Dedifferentiated amniotic fluid mesenchymal stem cell (primary cell): ENCODE measurements at regions not wholly inside any gene's neighbourhood (a gene's known extent, or its start where the extent isn't known, plus 50 kb on each side); places are given as distances from the start of the nearest gene placed in this dataset.
"Not testable (repeated sequence)": the region's sequence is repeated elsewhere in the genome, so short reads cannot be mapped to it uniquely, and the experiment has no call there.

Experiments
- DNase-seq: peaks from one replicate; pipeline ENCODE4 v3.0.0-alpha.2; 2016; ENCODE audit errors: extremely low spot score

DNA sequence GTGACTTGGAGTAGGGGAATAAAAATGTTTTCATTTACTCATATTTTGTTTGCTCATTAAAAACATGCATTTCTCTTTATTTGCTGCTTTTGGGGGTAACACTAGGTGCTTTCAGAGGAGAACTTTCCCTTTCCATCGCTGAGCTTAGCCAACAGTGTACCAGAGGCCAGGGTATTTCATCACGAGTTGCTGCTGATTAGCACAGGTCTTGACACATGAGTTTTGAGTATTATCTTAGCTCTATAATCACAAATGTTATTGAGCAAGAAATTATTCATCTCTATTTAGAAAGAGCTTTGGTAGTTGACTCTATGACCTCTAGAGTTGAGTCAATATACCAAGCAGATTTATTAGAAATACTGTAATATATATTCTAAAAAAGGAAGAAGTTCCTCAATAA, 375.9 kb downstream of the NXPH1 start:
- no peak for DNase-seq

DNA sequence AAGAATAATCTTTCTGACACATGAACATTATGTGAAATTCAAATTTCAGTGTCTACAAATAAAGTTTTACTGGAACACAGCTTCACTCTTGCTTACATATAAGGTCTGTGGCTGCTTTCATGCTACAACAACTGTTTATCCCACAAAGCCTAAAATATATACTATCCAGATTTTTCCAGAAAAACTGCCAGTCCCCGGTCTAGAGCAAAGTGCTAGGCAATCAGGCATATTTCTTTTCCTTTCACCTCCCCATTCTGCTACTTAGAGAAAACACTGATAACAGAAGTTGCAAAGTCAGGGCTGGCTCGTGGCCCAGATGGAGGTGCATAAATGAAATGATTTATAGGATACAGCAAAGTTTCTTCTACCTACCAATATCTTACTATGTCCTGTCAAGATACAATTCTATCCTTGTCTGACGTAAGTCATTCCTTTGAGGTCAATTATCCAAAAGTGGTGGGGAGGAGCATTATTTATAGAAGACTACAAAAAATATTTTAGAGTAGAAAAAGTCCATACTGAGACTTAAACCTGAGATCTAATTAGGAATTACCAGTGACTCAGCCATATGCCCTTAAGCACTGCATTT, 384.1 kb downstream of the NXPH1 start:
- no peak for DNase-seq

DNA sequence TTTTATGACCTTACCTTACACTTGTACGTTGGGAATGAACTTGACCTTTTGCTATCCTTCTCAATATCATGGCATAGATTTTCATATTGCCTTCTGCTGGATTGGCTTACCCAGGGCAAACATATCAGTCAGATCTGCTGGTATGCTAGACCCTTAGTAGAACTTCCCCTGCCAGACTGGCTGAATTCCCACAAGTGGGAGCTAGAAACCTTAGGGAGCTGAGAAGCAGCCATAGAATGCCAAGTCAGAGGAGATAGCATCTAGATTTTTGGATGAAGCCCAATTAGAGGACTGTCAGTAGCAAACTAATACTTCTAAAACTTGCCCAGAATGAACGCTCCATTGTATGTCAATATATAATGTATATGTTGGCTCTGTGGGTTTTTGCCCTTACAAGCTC, 385.0 kb downstream of the NXPH1 start:
- DNase-seq = no peak

DNA sequence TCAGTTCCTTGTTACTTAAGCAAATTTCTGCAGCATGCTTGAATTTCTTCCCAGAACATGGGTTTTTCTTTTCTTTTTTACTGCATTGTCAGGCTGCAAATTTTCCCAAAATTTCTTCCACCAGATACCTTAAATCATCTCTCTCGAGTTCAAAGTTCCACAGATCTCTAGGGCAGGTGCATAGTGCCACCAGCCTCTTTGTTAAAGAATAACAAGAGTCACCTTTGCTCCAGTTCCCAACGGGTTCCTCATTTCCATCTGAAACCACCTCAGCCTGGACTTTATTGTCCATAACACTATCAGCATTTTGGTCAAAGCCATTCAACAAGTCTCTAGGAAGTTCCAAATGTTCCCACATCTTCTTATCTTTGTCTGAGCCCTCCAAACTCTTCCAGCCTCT, 389.2 kb downstream of the NXPH1 start:
- no peak for DNase-seq

DNA sequence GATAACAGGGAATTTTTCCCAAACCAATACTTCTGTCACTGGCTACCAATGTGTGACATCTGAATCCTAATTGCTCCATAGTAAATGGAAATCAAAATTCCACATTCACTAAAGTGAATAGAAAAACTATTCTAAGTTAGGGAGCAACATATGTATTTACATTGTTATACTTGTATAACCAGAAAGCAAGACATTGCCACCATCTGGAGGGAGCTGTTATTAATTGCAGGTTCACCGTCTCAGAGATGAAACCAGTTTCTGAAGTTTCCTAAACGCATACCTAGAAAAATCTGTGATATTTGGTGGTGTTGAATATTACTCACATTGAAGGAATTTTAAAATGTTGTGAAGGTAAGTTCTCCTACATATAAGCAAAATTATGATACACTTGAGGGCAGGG, 390.1 kb downstream of the NXPH1 start:
- no peak for DNase-seq

DNA sequence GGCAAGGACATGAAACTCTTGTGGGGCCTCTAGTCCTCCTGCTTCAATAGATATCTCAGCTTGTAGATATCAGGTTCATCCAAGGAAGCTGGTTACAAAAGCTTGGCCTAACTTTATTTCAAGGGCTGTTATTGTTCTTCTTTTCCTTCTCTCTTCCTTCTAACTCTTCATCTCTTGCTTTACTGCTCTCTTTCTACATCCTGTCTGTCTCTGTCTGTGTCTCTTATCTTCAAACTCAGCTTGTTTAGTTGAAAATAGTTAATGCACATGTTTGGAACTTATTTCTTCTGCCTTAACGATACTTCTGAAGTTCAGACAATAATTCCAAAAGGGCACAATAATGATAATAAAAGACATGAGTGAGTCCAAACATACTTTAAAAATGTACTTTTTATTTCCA, 393.9 kb downstream of the NXPH1 start:
- no peak for DNase-seq

DNA sequence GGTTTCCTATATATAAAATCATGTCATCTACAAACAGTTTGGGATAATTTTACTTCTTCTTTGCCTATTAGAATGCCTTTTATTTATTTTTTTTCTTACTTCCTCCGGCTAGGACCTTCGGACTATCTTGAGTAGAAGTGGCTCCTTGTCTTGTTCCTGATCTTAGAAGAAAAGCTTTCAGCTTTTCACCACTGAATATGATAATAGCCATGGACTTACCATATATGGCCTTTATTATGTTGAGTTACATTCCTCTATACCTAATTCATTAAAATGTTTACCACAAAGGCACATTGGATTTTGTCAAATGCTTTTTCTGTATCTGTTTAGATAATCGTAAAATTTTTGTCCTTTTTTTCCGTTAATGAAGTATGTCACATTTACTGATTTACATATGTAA, 395.7 kb downstream of the NXPH1 start:
- no peak for DNase-seq

DNA sequence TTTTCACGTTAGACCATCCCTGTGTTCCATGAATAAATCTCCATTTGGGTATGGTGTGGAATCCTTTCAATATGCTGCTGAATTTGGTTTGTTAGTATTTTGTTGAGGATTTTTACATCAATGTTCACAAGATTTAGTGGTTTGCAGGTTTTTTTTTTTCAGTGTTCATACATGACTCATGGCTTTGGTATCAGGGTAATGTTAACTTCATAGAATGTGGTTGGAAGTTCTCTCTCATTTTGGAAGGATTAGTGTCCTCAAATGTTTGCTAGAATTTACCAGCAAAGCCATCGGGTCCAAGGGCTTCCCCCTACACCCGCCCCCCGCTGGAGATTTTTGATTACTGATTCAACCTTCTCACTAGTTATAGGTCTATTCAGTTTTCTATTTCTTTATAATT, 398.0 kb downstream of the NXPH1 start:
- DNase-seq = no peak

DNA sequence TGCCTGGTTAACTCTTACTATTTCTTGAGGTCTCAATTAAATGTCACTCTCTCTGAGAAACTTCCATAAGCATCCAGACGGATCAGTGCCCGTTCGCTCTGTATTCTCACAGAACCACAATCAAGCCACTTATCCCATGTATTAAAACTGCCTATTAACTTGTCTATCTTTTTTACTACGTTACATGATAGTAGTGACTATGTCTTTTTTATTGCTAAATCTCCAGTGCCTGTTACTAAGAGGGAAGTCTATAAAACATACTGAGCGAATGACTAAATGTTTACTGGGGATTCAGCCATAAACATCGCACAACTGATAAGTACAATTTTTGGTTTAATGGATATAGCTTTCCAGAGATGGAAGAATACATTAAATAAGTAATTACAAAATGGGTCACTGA, 399.9 kb downstream of the NXPH1 start:
- DNase-seq = no peak

DNA sequence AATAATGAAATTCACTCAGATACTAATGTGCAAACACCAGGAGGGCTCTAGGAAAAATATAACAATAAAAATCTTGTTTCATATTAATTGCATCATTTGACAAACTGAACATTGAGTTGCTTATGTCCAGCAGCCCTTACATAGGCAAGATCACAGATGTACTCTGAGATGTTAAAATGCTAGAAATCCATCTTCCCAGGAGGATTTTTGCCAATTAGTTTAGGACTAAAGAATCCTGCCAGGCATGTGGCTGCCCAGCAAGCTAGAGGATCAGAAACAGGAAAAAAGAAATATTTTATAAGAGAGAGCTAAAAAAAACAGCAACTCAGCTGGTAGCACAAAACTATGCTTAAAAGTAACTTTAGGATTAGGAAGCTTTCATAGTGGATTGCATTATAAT, 407.8 kb downstream of the NXPH1 start:
- DNase-seq = no peak

DNA sequence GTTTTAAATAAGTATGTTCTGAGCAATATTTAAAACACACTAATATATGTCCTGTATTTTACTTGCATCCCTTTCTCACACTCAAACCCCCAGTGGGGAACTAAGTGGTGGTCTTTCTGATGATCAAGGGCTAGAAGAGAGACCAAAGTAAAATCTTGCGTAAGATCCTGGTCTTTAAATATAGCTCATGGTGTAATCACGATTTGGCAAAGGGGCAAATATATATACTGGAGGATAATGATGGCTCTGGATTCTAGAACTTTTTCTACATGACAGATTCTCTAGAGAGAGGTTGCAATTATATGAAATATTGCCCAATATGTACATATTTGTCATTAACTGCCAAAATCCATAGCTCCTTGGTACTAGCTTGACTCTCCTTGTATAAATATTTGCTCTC, 438.3 kb downstream of the NXPH1 start:
- no peak for DNase-seq

DNA sequence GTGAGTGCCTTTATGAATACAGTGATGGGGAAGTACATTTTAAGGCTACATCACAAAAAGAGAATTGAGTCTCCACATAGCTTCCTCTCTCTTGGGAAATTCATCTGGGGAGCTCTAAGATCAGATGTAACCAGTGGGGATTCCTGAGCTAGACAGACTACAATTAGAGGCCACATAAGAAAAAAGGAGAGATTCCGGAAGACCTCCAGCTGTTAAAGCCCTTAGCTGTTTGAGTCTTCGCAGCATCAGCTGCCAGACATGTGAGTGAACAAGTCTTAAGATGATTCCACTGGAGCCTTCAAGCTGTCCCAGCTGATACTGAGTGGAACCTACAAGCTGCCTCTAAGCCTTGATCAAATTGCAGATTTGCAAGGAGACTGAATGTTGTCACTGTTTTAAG, 448.5 kb downstream of the NXPH1 start:
- no peak for DNase-seq

DNA sequence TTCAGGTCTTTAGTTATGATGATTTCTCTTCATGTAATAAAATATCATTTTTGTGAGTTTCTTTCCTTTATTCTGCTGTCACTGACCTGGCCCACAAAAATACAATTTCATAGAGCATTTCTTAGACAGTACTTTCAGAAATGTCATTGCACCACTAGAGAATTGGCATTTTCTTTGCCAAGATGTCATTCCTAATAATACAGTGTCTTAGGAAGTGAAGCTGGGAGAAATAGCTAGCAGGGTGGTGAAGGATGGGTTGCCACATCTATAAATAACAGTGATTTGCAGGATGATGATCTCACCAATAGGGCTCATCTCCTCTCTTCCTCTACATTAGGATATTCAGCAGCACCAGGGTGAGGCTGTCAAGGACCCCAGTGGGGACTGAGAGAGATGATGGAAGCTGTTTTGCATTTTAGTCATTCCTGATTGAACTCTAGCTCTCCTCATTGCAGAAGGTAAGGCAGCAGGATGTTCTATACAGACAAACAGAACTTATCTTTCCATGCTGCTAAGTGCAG, 452.1 kb downstream of the NXPH1 start:
- no peak for DNase-seq

DNA sequence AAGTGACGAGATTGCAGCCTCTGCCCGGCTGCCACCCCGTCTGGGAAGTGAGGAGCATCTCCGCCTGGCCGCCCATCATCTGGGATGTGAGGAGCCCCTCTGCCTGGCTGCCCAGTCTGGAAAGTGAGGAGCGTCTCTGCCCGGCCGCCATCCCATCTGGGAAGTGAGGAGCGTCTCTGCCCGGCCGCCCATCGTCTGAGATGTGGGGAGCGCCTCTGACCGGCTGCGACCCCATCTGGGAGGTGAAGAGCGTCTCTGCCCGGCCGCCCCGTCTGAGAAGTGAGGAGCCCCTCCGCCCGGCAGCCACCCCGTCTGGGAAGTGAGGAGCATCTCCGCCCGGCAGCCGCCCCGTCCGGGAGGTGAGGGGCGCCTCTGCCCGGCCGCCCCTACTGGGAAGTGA, 456.9 kb downstream of the NXPH1 start:
- DNase-seq = not testable (repeated sequence)

DNA sequence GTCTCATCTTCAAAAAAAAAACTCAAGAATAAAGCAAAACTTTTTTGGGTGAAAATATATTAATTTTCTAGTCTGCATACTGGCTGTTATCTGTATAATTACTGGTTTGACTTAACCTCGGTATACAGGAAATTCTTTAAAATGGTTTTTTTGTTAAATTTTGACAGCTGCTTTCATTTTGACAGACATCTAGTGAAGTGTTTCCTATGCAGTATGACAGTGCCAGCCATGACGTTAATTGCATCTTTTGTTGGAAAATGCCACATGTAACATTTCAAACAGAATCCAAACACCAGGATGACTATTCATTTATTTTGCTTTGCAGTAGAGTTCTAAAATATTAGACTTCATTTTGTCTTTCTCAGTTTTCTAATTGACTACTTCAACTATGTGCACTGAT, 460.4 kb downstream of the NXPH1 start:
- no peak for DNase-seq

DNA sequence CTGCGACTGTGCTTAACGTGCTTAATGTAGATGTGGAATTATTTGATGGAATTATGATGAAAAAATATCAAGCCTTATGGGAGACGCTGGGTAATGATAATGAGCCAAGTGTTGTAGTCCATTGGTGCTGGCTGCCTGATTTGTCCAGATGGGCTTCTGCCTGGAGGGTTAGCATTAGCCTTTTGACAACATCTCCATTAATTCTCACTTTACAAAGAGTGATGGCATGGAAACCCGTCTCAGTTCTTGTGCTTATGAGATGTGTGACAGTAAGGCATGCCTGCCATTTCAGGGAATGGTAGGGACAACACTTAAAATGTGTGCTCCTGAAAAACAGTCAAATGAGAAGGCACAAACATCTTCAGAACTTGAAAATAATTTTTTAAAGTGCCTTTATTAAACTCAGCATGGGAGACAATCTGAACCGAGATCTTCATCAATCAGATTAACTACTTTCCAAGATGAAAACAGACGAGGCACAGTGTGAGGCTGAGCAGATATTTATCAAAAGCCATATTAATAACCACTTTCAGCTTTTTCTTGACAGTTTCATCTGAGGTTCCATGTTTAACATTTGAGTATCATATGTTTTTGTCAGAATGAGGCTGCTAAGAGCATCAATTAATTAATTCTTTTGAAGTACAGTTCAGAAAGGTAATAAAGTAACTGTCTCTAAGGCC, 473.1 kb downstream of the NXPH1 start:
- no peak for DNase-seq

DNA sequence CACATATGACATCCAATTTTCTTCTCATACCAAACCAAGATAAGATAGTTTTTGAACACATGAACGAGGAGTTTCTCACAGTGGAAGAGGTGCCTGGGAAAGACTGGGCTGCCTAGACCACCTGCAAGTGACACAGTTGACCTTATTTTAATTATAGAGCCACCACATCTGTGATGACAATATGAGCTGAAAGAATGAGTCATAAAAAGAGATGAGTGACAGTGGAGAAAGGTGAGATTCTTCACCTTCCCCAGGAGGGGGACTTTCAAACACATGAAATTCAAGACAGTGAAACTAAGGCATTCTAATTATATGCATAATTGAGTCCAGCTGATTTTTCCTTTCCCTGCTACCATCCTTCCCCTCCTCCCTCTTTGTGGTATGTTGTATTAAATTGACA, 475.5 kb downstream of the NXPH1 start:
- DNase-seq = no peak

DNA sequence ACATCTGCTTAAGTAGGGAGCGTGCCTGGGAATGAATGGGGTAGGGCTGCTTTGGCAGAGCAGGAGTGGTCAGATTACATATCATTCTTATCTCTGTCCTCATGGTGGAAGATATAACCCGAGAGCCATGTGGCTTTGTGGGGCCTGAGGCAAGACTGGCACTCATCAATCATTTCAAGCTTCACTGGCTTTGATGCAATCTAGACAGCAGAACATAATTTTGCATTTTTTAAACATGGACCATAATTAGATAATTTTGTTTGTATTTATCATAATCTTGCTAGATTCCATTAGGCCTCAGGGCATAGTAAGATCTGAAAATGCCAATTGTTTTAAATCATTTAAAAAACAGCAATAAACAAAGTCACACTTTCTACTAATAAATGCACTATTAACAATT, 480.3 kb downstream of the NXPH1 start:
- DNase-seq = no peak

DNA sequence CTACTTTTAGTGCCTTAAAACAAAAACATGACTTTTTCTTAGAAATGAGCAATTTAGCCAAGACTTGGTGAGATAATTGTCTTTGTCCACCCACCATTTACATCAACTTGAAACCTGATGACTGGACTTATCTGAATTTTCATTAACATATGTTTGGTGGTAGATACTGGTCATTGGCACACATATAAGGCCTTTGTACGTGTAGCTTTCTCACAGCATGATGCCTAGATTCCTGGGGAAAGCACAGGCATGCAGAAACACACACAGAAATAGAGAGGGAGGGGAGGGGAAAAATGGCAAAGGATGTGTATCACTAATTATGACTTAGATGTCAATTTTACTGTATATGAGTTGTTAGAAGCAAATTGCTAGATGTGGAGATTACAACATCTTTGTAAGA, 488.4 kb downstream of the NXPH1 start:
- DNase-seq = no peak

DNA sequence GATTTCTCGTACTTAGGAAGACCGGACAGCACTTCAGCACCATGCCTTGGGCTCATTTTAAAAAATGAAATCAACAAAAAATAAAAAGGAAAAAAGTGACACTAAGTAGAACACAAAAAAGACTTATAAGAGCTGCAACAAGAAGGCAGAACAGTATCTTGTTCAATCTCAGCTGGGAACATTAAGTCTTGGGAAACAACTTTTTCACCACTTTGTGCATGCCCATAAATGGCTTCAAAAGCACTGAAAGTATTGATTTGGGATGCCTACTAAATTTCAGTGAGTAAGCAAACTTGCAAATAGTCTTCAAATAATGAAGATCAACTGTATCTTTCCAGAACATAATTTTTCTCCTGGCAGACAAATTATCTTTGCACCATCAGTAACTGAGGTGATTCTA, 489.3 kb downstream of the NXPH1 start:
- DNase-seq = no peak

DNA sequence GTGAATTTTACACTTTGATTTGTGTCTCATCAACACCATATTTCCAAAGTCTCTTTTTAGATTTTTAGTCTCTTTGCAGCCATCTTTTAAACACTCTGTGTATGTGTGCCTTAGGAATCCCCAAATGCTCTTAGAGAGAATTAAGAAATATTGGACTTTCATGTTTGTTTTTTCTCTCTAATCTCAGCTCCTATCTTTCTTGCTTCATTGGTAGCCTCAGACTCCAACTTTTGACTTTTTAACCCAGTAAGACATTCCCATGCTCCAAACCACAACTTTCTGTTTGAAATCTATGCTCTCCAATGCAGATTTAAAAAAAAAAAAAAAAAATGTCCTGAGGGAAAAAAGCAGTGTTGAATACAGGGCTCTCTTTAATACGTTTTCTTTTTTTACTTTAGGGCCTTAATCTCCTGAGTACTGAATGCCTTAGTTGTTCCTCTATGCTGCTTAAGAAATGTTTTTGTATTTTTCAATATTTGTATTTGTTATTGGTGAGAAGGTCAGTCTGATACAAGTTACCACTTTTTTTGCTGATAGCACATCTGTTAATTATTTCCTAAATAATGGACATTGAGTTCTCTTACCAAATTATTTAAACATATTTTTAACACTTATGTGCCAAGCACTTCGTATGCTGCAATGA, 489.9 kb downstream of the NXPH1 start:
- DNase-seq = no peak

DNA sequence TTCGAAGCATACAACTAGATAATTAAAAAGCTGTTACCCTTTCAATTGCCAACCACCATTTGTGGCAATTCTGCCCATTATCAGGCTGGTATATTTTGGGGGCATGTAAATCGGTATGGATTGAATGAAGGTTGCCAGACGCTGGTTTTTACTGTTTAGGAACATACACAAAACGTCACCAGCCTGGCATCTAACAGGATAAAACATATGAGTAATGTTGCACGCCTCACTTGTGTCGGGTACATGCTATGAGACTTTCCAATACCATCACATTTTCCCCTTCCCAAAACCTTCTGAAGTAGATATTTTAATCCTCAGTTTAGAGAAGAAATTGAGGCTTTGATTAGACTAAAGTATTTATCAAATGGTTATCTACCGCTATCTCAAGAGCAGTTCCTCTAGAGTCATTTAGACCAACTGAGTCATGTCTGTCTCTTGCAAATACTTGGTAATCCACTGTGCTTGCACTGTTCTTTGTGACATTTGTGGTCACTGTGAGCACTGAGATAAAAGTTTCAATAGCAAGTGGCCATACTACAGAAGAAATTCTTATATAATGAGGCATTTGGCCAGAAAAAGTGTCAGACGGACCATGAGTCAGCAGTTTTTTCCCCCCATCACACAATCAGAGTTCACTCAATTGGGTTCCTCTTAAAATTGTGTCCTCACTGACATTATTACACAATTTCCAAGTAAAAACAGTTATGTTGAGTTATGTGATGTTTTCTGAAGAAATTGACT, 498.7 kb downstream of the NXPH1 start:
- DNase-seq = no peak

DNA sequence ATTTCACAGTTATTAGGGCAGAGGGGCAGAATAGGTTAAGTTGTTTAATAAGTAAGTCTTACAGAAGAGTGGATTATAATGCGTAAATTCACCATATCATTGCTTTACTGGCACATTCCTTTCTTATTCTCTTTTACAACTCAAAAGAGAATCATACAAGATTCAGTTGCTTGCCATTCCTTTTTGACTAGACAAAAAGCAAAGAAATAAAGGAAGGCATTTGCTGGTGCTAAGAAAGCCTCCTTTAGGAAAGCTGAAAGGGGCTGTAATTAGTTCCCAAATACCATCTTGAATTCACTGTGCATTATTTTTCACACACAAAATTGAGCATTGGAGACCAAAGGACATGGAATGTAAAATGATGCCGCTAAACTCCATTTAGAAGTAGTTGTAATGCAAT, 499.3 kb downstream of the NXPH1 start:
- no peak for DNase-seq
